ENCODE measurements at regions not wholly inside any gene's neighbourhood (a gene's known extent, or its start where the extent isn't known, plus 50 kb on each side); places are given as distances from the start of the nearest gene placed in this dataset.

DNA sequence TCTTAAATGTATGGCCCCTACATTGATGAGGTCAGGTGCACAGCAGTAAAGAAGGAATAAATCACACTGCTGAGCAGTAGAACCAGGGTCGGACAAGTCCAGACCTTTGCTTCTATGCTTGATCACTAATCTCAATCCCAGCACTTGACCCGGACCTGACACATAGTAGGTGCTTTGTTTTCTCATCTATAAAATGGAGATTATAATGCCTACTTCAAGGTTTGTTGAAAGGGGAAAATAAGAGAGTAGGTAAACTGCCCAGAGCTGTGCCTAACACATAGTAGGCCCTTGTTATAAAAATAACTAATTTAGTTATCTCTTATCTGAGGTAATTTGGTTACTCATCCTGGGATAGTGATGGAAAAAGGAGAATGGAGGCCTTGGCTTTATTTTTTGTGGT, 125.0 kb downstream of the RXFP2 start:
- Histone ChIP-seq H3K36me3 (ENCODE audit: insufficient read depth) (no peaks in the 10 kb centered on the region), H3K4me3 (IDR thresholded peaks at IDR 0.05; ENCODE audit: insufficient read depth, low read depth, low read length) (no peak overlapping the region), H3K79me2 (ENCODE audit: insufficient read depth, low read depth) (no peaks in the 10 kb centered on the region), H3K9ac (no peak overlapping the region), H2AFZ (ENCODE audit: low read depth) (no peak overlapping the region), H3K27ac (no peak overlapping the region), H4K20me1 (ENCODE audit: insufficient read depth) (no peaks in the 10 kb centered on the region), H3K27me3 (ENCODE audit: insufficient read depth, low read depth) (no peaks in the 10 kb centered on the region), H3K4me1 (ENCODE audit: low read depth, poor library complexity, severe bottlenecking) (no peaks in the 10 kb centered on the region), H3K4me2 (no peak overlapping the region)
- TF ChIP-seq, protein P1, sequence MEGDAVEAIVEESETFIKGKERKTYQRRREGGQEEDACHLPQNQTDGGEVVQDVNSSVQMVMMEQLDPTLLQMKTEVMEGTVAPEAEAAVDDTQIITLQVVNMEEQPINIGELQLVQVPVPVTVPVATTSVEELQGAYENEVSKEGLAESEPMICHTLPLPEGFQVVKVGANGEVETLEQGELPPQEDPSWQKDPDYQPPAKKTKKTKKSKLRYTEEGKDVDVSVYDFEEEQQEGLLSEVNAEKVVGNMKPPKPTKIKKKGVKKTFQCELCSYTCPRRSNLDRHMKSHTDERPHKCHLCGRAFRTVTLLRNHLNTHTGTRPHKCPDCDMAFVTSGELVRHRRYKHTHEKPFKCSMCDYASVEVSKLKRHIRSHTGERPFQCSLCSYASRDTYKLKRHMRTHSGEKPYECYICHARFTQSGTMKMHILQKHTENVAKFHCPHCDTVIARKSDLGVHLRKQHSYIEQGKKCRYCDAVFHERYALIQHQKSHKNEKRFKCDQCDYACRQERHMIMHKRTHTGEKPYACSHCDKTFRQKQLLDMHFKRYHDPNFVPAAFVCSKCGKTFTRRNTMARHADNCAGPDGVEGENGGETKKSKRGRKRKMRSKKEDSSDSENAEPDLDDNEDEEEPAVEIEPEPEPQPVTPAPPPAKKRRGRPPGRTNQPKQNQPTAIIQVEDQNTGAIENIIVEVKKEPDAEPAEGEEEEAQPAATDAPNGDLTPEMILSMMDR (conservative IDR thresholded peaks at IDR 0.05; ENCODE audit: low read depth, low read length) = no peak

DNA sequence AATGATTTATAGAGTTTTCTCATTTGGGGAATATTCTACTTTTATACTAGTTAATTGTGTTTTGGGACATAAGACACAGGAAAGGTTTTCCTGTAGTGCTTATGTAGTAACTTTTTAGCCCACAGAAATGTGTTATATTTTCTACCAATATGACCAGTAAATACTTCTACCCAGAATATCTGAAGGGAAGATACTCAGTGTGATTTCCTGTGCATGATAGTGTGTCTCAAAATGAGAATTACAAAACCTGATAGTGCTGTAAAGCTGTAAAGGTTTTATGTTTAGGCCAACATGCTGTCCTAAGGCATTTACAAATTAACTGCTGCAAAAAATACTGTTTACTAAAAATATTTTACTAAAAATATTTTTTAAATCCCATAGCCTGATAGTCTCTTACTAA, 126.8 kb downstream of the RXFP2 start:
- no peak overlapping the region for H3K4me3 ChIP-seq (IDR thresholded peaks at IDR 0.05; ENCODE audit: insufficient read depth, low read depth, low read length)
- no peak overlapping the region for H3K27ac ChIP-seq
- no peak overlapping the region for H3K4me2 ChIP-seq
- H3K36me3 ChIP-seq (ENCODE audit: insufficient read depth) = no peaks in the 10 kb centered on the region
- peaks cover 8% of the 10 kb centered on the region for H3K4me1 ChIP-seq (ENCODE audit: low read depth, poor library complexity, severe bottlenecking)
- no peak overlapping the region for H2AFZ ChIP-seq (ENCODE audit: low read depth)
- TF ChIP-seq, protein P1 (conservative IDR thresholded peaks at IDR 0.05; ENCODE audit: low read depth, low read length) = no peak
- no peaks in the 10 kb centered on the region for H3K27me3 ChIP-seq (ENCODE audit: insufficient read depth, low read depth)
- no peaks in the 10 kb centered on the region for H4K20me1 ChIP-seq (ENCODE audit: insufficient read depth)
- H3K79me2 ChIP-seq (ENCODE audit: insufficient read depth, low read depth) = no peaks in the 10 kb centered on the region
- no peak overlapping the region for H3K9ac ChIP-seq

DNA sequence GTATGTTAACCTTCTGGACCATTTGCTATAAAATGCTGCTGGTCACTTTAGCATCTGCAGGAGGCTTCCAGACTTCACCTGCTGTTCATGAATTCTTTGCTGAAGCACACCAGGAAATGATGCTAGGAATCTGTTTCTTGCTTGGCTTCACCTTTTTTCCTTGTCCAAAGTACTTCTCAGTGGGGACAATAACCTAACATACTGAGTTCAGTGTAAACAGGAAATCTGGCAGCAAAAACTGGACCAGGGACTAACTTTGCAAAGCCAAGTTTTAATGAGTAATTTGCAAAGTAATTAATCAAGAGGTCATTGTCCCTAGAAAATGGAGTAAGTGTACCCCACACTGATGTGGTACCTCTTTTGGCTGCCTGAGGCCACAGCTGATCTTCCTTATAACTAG, 128.4 kb downstream of the RXFP2 start:
- Histone ChIP-seq H3K9ac (no peak overlapping the region), H3K4me1 (ENCODE audit: low read depth, poor library complexity, severe bottlenecking) (peaks cover 8% of the 10 kb centered on the region), H3K27me3 (ENCODE audit: insufficient read depth, low read depth) (no peaks in the 10 kb centered on the region), H3K27ac (no peak overlapping the region), H4K20me1 (ENCODE audit: insufficient read depth) (no peaks in the 10 kb centered on the region), H3K4me2 (no peak overlapping the region), H3K79me2 (ENCODE audit: insufficient read depth, low read depth) (no peaks in the 10 kb centered on the region), H2AFZ (ENCODE audit: low read depth) (no peak overlapping the region), H3K36me3 (ENCODE audit: insufficient read depth) (no peaks in the 10 kb centered on the region), H3K4me3 (IDR thresholded peaks at IDR 0.05; ENCODE audit: insufficient read depth, low read depth, low read length) (no peak overlapping the region)
- TF ChIP-seq, protein P1 (conservative IDR thresholded peaks at IDR 0.05; ENCODE audit: low read depth, low read length) = no peak

DNA sequence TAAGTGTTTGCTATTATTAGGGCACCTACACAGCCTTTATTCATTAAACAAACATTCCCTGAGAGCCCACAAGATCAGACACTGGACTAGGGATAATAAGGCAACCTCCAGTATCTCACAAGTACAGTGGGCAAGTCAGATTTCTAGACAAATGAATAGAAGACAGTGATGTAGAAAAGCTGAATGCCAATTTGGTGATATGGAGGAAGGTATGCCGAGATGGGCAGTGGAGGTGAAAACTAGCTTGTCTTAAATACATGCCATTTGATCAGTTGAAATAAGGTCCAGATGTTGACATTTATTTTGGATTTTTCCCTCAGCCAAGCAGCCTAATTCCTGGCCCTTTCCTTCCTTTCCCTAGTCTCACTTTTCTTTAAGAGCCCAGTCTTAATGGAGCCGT, 130.3 kb downstream of the RXFP2 start:
- Histone ChIP-seq H2AFZ (ENCODE audit: low read depth) (no peak overlapping the region), H3K4me3 (IDR thresholded peaks at IDR 0.05; ENCODE audit: insufficient read depth, low read depth, low read length) (no peak overlapping the region), H3K9ac (no peak overlapping the region), H3K27ac (no peak overlapping the region), H3K4me1 (ENCODE audit: low read depth, poor library complexity, severe bottlenecking) (peaks cover 8% of the 10 kb centered on the region), H3K36me3 (ENCODE audit: insufficient read depth) (no peaks in the 10 kb centered on the region), H3K79me2 (ENCODE audit: insufficient read depth, low read depth) (no peaks in the 10 kb centered on the region), H3K27me3 (ENCODE audit: insufficient read depth, low read depth) (no peaks in the 10 kb centered on the region), H3K4me2 (no peak overlapping the region), H4K20me1 (ENCODE audit: insufficient read depth) (no peaks in the 10 kb centered on the region)
- TF ChIP-seq, protein P1 (conservative IDR thresholded peaks at IDR 0.05; ENCODE audit: low read depth, low read length) = no peak
